ENCODE measurements at regions not wholly inside any gene's neighbourhood (a gene's known extent, or its start where the extent isn't known, plus 50 kb on each side); places are given as distances from the start of the nearest gene placed in this dataset.

DNA sequence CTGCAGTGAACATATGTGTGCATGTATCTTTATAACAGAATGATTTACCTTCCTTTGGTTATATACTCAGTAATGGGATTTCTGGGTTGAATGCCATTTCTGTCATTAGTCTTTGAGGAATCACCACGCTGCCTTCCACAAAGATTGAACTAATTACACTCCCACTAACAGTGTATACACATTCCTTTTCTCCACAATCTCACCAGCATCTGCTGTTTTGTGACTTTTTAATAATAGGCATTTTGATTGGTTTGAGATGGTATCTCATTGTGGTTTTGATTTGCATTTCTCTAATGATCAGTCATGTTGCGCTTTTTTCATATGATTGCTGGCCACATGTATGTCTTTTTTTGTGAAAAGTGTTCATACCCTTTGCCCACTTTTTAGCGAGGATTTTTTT, 680.5 kb downstream of the PTPRC start:
- intact Hi-C loops (cut with micrococcal nuclease; ENCODE audit: unreplicated experiment), result no loop called here
- ChIA-PET RAD21 (ENCODE audit: unreplicated experiment) (no interaction called here), CTCF (no interaction called here), SMC1A (ENCODE audit: uncharacterized antibody, unreplicated experiment) (no interaction called here), POLR2A (no interaction called here)
- no TSS peak for BruUV-seq (replicated peaks)
- in situ Hi-C loops (cut with MboI), result no loop called here
- Histone ChIP-seq H3K27me3 (replicated peaks in 1 of 2; ENCODE audit: control insufficient read depth in 2 of 2, insufficient read depth in 2 of 2, low read length in 1 of 2) (no peaks in the 10 kb centered on the region; a peak in 1 of 4 replicates), H3K4me3 (no peak overlapping the region), H3K36me3 (ENCODE audit: control insufficient read depth in 2 of 2, insufficient read depth in 2 of 2, low read length in 1 of 2) (no peaks in the 10 kb centered on the region), H3K9ac (ENCODE audit: control insufficient read depth, insufficient read depth, low read length) (no peak overlapping the region), H3K27ac (ENCODE audit: control insufficient read depth, insufficient read depth) (no peak overlapping the region), H3K4me2 (ENCODE audit: control insufficient read depth, insufficient read depth) (no peak overlapping the region), H4K20me1 (ENCODE audit: control insufficient read depth, insufficient read depth) (no peaks in the 10 kb centered on the region), H3K4me1 (ENCODE audit: control insufficient read depth, insufficient read depth, low read length) (no peaks in the 10 kb centered on the region), H2AFZ (ENCODE audit: control insufficient read depth, low read depth, low read length) (no peak overlapping the region), H3K79me2 (ENCODE audit: control insufficient read depth, insufficient read depth, low read length) (no peaks in the 10 kb centered on the region), H3K9me3 (replicated peaks; ENCODE audit: control insufficient read depth, insufficient read depth, low read length) (no peaks in the 10 kb centered on the region)
- FAIRE-seq (no peak), ATAC-seq (no peak), DNase-seq (ENCODE audit: low read depth, low spot score) (no peak)
- WGBS (ENCODE audit: insufficient coverage, insufficient replicate concordance, low lambda C conversion rate, missing lambda C conversion rate), result 23% methylated on average over 3 of the region's 3 CpGs
- TF ChIP-seq CHD1 (IDR thresholded peaks at IDR 0.05; ENCODE audit: low read depth, low read length) (no peak), RELA (IDR thresholded peaks at IDR 0.05; ENCODE audit: borderline replicate concordance, partially characterized antibody) (no peak), NR2C1 (IDR thresholded peaks at IDR 0.05) (no peak), MXI1 (IDR thresholded peaks at IDR 0.05; ENCODE audit: low read depth, low read length) (no peak), TAF1 (IDR thresholded peaks at IDR 0.05; ENCODE audit: borderline replicate concordance, low read depth, low read length) (no peak), ZNF622 (IDR thresholded peaks at IDR 0.05) (no peak), SMAD1 (IDR thresholded peaks at IDR 0.05; ENCODE audit: low read depth, partially characterized antibody) (no peak), FOS (IDR thresholded peaks at IDR 0.05; ENCODE audit: borderline replicate concordance, extremely low read depth, insufficient read length) (no peak), BCL11A (IDR thresholded peaks at IDR 0.05; ENCODE audit: low read depth, low read length) (no peak), MEF2A (IDR thresholded peaks at IDR 0.05; ENCODE audit: insufficient read depth, low read depth, low read length) (no peak), IRF4 (IDR thresholded peaks at IDR 0.05; ENCODE audit: low read depth, low read length) (no peak), NRF1 (conservative IDR thresholded peaks at IDR 0.05; ENCODE audit: low read depth, low read length) (no peak)
- TF ChIP-seq, protein P1, sequence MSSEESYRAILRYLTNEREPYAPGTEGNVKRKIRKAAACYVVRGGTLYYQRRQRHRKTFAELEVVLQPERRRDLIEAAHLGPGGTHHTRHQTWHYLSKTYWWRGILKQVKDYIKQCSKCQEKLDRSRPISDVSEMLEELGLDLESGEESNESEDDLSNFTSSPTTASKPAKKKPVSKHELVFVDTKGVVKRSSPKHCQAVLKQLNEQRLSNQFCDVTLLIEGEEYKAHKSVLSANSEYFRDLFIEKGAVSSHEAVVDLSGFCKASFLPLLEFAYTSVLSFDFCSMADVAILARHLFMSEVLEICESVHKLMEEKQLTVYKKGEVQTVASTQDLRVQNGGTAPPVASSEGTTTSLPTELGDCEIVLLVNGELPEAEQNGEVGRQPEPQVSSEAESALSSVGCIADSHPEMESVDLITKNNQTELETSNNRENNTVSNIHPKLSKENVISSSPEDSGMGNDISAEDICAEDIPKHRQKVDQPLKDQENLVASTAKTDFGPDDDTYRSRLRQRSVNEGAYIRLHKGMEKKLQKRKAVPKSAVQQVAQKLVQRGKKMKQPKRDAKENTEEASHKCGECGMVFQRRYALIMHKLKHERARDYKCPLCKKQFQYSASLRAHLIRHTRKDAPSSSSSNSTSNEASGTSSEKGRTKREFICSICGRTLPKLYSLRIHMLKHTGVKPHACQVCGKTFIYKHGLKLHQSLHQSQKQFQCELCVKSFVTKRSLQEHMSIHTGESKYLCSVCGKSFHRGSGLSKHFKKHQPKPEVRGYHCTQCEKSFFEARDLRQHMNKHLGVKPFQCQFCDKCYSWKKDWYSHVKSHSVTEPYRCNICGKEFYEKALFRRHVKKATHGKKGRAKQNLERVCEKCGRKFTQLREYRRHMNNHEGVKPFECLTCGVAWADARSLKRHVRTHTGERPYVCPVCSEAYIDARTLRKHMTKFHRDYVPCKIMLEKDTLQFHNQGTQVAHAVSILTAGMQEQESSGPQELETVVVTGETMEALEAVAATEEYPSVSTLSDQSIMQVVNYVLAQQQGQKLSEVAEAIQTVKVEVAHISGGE (CRISPR knock-in tag; IDR thresholded peaks at IDR 0.05), result no peak
- TF ChIP-seq, protein P2, sequence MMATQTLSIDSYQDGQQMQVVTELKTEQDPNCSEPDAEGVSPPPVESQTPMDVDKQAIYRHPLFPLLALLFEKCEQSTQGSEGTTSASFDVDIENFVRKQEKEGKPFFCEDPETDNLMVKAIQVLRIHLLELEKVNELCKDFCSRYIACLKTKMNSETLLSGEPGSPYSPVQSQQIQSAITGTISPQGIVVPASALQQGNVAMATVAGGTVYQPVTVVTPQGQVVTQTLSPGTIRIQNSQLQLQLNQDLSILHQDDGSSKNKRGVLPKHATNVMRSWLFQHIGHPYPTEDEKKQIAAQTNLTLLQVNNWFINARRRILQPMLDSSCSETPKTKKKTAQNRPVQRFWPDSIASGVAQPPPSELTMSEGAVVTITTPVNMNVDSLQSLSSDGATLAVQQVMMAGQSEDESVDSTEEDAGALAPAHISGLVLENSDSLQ (IDR thresholded peaks at IDR 0.05), result no peak
